ENCODE measurements at regions not wholly inside any gene's neighbourhood (a gene's known extent, or its start where the extent isn't known, plus 50 kb on each side); places are given as distances from the start of the nearest gene placed in this dataset.

GRCh38 chr14:83271663-83272062, 1738.0 kb upstream of the SEL1L start:
- TF ChIP-seq POLR2AphosphoS5 (IDR thresholded peaks at IDR 0.05; ENCODE audit: borderline replicate concordance, low read depth, low read length) (no peak), EZH2 (IDR thresholded peaks at IDR 0.05) (no peak)
